ENCODE measurements at regions not wholly inside any gene's neighbourhood (a gene's known extent, or its start where the extent isn't known, plus 50 kb on each side); places are given as distances from the start of the nearest gene placed in this dataset.

- TF ChIP-seq, protein P1, sequence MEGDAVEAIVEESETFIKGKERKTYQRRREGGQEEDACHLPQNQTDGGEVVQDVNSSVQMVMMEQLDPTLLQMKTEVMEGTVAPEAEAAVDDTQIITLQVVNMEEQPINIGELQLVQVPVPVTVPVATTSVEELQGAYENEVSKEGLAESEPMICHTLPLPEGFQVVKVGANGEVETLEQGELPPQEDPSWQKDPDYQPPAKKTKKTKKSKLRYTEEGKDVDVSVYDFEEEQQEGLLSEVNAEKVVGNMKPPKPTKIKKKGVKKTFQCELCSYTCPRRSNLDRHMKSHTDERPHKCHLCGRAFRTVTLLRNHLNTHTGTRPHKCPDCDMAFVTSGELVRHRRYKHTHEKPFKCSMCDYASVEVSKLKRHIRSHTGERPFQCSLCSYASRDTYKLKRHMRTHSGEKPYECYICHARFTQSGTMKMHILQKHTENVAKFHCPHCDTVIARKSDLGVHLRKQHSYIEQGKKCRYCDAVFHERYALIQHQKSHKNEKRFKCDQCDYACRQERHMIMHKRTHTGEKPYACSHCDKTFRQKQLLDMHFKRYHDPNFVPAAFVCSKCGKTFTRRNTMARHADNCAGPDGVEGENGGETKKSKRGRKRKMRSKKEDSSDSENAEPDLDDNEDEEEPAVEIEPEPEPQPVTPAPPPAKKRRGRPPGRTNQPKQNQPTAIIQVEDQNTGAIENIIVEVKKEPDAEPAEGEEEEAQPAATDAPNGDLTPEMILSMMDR (IDR thresholded peaks at IDR 0.05) = no peak
- TF ChIP-seq POLR2AphosphoS5 (IDR thresholded peaks at IDR 0.05) (no peak), POLR2A (IDR thresholded peaks at IDR 0.05; ENCODE audit: low read depth) (no peak), EP300 (IDR thresholded peaks at IDR 0.05) (no peak)
Observed at GRCh38 chr2:5940596-5941535, 248.7 kb downstream of the SOX11 start.
